Neural cell (in vitro differentiated cells): ENCODE measurements at regions not wholly inside any gene's neighbourhood (a gene's known extent, or its start where the extent isn't known, plus 50 kb on each side); places are given as distances from the start of the nearest gene placed in this dataset.

ENCODE experiments used
- H2AFZ ChIP-seq: fragments of 200-600, 300-800 bp; sonication (generic), shearing (Covaris generic); 2 replicates; pipeline ENCODE4 v1.6.0; 2014; ENCODE audit warnings: low read depth, mild to moderate bottlenecking, antibody characterized with exemption, low read length, moderate library complexity
- H3F3A ChIP-seq: fragments of 200-600 bp; shearing (Covaris generic); 2 replicates; pipeline ENCODE4 v1.6.1; 2016; ENCODE audit warnings: mild to moderate bottlenecking, moderate library complexity, mixed read lengths, antibody characterized with exemption, low read length; ENCODE audit not compliant: insufficient read depth, poor library complexity, severe bottlenecking
- H3K27ac ChIP-seq: fragments of 200-600, 300-800 bp; sonication (generic), shearing (Covaris generic); 2 replicates; pipeline ENCODE4 v1.5.1; 2014; ENCODE audit warnings: mild to moderate bottlenecking, low read length, moderate library complexity
- H3K27me3 ChIP-seq: fragments of 300-800, 200-600 bp; sonication (generic), shearing (Covaris generic); 2 replicates; pipeline ENCODE4 v1.6.0; 2014; ENCODE audit warnings: mild to moderate bottlenecking, low read depth, low read length, moderate library complexity; ENCODE audit not compliant: insufficient read depth
- H3K36me3 ChIP-seq: fragments of 300-800, 200-600 bp; sonication (generic), shearing (Covaris generic); 2 replicates; pipeline ENCODE4 v1.5.1; 2014; ENCODE audit warnings: mild to moderate bottlenecking, antibody characterized with exemption, low read length, moderate library complexity; ENCODE audit not compliant: insufficient read depth
- H3K4me2 ChIP-seq: fragments of 300-800, 200-600 bp; sonication (generic), shearing (Covaris generic); 2 replicates; pipeline ENCODE4 v1.6.0; 2014; ENCODE audit warnings: mild to moderate bottlenecking, low read length
- H3K4me3 ChIP-seq: fragments of 300-800, 200-600 bp; sonication (generic), shearing (Covaris generic); 2 replicates; pipeline ENCODE4 v1.5.1; 2014; ENCODE audit warnings: mild to moderate bottlenecking, low read length, moderate library complexity
- H3K79me2 ChIP-seq: fragments of 200-600 bp; shearing (Covaris generic); replicated peaks from 2 replicates; pipeline ENCODE4 v1.6.0; 2014; ENCODE audit warnings: mild to moderate bottlenecking, low read length, moderate library complexity; ENCODE audit not compliant: insufficient read depth
- H3K9ac ChIP-seq: fragments of 300-800, 200-600 bp; sonication (generic), shearing (Covaris generic); 2 replicates; pipeline ENCODE4 v1.6.1; 2016; ENCODE audit warnings: mild to moderate bottlenecking, low read length, mixed read lengths
- H3K9me2 ChIP-seq: fragments of 200-600 bp; shearing (Covaris generic); 2 replicates; pipeline ENCODE4 v1.6.1; 2016; ENCODE audit warnings: mild to moderate bottlenecking, low read length, mixed read lengths; ENCODE audit not compliant: insufficient read depth
- H3K9me3 ChIP-seq: fragments of 200-600, 300-800 bp; sonication (generic), shearing (Covaris generic); 2 replicates; pipeline ENCODE4 v1.6.1; 2016; ENCODE audit warnings: mild to moderate bottlenecking, mixed run types, low read length, moderate library complexity, mixed read lengths
- H4K20me1 ChIP-seq: fragments of 200-600 bp; shearing (Covaris generic); 2 replicates; pipeline ENCODE4 v1.6.1; 2016; ENCODE audit warnings: mild to moderate bottlenecking, mixed run types; ENCODE audit not compliant: insufficient read depth
- CTCF ChIP-seq: fragments of 450-650 bp; IDR thresholded peaks from 2 replicates; pipeline ENCODE4 v1.5.1; 2014; ENCODE audit warnings: antibody characterized with exemption, mild to moderate bottlenecking, moderate library complexity; ENCODE audit not compliant: poor library complexity, severe bottlenecking
- EP300 ChIP-seq: fragments of 450-650 bp; conservative IDR thresholded peaks from 2 replicates; pipeline ENCODE4 v1.6.1; 2014; ENCODE audit warnings: antibody characterized with exemption, mild to moderate bottlenecking, moderate library complexity; ENCODE audit not compliant: poor library complexity, severe bottlenecking
- EZH2 ChIP-seq: fragments of 200-600, 300-800 bp; shearing (Covaris generic), sonication (generic); IDR thresholded peaks from 2 replicates; pipeline ENCODE4 v1.6.1; 2014; ENCODE audit warnings: antibody characterized with exemption, low read length, borderline replicate concordance, mild to moderate bottlenecking; ENCODE audit not compliant: insufficient read depth, poor library complexity, severe bottlenecking
- MXI1 ChIP-seq: fragments of 450-650 bp; conservative IDR thresholded peaks from 2 replicates; pipeline ENCODE4 v1.6.1; 2014; ENCODE audit warnings: antibody characterized with exemption, mild to moderate bottlenecking; ENCODE audit not compliant: poor library complexity, severe bottlenecking
- POLR2AphosphoS5 ChIP-seq: IDR thresholded peaks from 2 replicates; pipeline ENCODE4 v1.6.1; 2012
- RAD21 ChIP-seq: fragments of 450-650 bp; conservative IDR thresholded peaks from 2 replicates; pipeline ENCODE4 v1.6.1; 2014; ENCODE audit warnings: antibody characterized with exemption, mild to moderate bottlenecking, moderate library complexity
- SMC3 ChIP-seq: fragments of 450-650 bp; conservative IDR thresholded peaks from 2 replicates; pipeline ENCODE4 v1.6.1; 2014; ENCODE audit warnings: antibody characterized with exemption, mild to moderate bottlenecking, moderate library complexity; ENCODE audit not compliant: poor library complexity
- TAF1 ChIP-seq: IDR thresholded peaks from 2 replicates; pipeline ENCODE4 v1.6.1; 2012; ENCODE audit warnings: low read depth
- TF ChIP-seq, protein P1 (sequence below): IDR thresholded peaks from 2 replicates; pipeline ENCODE4 v1.6.1; 2012; ENCODE audit warnings: borderline replicate concordance

DNA sequence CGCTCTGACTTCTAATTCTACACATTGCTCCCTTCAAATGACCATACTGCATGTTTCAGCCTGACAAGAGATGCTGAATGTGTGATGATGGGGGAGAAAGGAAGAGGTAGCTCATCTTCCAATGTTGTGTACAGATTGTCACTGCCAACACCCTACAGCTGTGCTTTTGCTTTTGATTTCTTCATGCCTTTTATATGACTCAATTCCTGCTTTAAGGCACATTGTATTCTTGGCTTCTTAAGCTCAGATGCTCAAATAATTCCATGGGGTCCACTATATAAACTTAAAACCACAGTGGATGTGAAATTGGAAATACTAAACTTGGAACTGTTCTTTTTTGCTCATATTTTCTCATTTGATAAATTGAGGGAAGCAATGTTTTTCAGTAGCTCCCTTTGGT lies 183.2 kb upstream of the WDFY3 start:
- Histone ChIP-seq H3K9ac (no peak overlapping the region), H3K36me3 (no peaks in the 10 kb centered on the region), H3K9me2 (no peaks in the 10 kb centered on the region), H3K27ac (no peak overlapping the region), H4K20me1 (no peaks in the 10 kb centered on the region), H3F3A (no peaks in the 10 kb centered on the region), H3K4me2 (no peak overlapping the region), H2AFZ (no peak overlapping the region), H3K4me3 (no peak overlapping the region), H3K9me3 (no peaks in the 10 kb centered on the region), H3K79me2 (no peaks in the 10 kb centered on the region), H3K27me3 (no peaks in the 10 kb centered on the region)
- no peak for TF ChIP-seq EP300
- no peak for TF ChIP-seq SMC3
- TF ChIP-seq EZH2: no peak
- TF ChIP-seq, protein P1, sequence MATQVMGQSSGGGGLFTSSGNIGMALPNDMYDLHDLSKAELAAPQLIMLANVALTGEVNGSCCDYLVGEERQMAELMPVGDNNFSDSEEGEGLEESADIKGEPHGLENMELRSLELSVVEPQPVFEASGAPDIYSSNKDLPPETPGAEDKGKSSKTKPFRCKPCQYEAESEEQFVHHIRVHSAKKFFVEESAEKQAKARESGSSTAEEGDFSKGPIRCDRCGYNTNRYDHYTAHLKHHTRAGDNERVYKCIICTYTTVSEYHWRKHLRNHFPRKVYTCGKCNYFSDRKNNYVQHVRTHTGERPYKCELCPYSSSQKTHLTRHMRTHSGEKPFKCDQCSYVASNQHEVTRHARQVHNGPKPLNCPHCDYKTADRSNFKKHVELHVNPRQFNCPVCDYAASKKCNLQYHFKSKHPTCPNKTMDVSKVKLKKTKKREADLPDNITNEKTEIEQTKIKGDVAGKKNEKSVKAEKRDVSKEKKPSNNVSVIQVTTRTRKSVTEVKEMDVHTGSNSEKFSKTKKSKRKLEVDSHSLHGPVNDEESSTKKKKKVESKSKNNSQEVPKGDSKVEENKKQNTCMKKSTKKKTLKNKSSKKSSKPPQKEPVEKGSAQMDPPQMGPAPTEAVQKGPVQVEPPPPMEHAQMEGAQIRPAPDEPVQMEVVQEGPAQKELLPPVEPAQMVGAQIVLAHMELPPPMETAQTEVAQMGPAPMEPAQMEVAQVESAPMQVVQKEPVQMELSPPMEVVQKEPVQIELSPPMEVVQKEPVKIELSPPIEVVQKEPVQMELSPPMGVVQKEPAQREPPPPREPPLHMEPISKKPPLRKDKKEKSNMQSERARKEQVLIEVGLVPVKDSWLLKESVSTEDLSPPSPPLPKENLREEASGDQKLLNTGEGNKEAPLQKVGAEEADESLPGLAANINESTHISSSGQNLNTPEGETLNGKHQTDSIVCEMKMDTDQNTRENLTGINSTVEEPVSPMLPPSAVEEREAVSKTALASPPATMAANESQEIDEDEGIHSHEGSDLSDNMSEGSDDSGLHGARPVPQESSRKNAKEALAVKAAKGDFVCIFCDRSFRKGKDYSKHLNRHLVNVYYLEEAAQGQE: no peak
- no peak for TF ChIP-seq CTCF
- no peak for TF ChIP-seq RAD21

- TF ChIP-seq RAD21: no peak
- TF ChIP-seq EP300: no peak
- TF ChIP-seq MXI1: no peak
- TF ChIP-seq EZH2: no peak
- TF ChIP-seq TAF1: no peak
- no peak for TF ChIP-seq CTCF
- no peak for TF ChIP-seq POLR2AphosphoS5
- TF ChIP-seq, protein P1: no peak
- TF ChIP-seq SMC3: no peak
- H2AFZ ChIP-seq: no peak overlapping the region
- no peaks in the 10 kb centered on the region for H4K20me1 ChIP-seq
- H3K9me3 ChIP-seq: no peaks in the 10 kb centered on the region
- no peaks in the 10 kb centered on the region for H3F3A ChIP-seq
- H3K79me2 ChIP-seq: no peaks in the 10 kb centered on the region
- H3K27ac ChIP-seq: no peak overlapping the region
- H3K4me3 ChIP-seq: no peak overlapping the region
- H3K9me2 ChIP-seq: no peaks in the 10 kb centered on the region
- H3K36me3 ChIP-seq: no peaks in the 10 kb centered on the region
- H3K4me2 ChIP-seq: no peak overlapping the region
- no peaks in the 10 kb centered on the region for H3K27me3 ChIP-seq
- no peak overlapping the region for H3K9ac ChIP-seq
Measured at GRCh38 chr4:85151371-85151770, 184.9 kb upstream of the WDFY3 start.
